ENCODE measurements at regions not wholly inside any gene's neighbourhood (a gene's known extent, or its start where the extent isn't known, plus 50 kb on each side); places are given as distances from the start of the nearest gene placed in this dataset.

DNA sequence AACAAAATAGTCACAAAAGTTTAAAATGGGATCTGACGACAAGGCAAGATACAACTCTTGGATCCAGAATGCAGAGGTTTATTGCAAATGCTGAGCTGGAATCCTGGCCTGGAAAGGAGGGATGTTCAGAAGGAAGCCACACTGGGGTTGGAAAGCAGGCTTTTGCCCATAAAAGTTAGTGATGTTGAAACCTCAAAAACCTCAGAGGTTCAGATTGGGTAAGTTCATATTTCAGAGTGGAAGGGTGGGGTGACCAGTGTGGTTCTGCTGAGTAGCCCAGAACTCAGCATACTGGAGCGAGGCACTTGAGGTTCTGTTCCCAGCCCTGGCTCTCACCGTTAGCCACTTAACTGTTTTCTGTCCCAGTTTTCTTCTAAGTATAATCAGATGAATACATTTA, 114.0 kb upstream of the OSTN start:
- Histone ChIP-seq H3K9me3 (ENCODE audit: control insufficient read depth, insufficient read depth, low read length) (no peaks in the 10 kb centered on the region), H3K4me3 (ENCODE audit: insufficient read depth, low read depth, low read length) (no peak overlapping the region), H3K23ac (ENCODE audit: low read depth, low read length) (no peak overlapping the region), H4K20me1 (ENCODE audit: insufficient read depth, low read length) (no peaks in the 10 kb centered on the region), H3K9me1 (ENCODE audit: insufficient read depth, low read length) (no peaks in the 10 kb centered on the region), H2AFZ (replicated peaks; ENCODE audit: low read length, poor library complexity) (peak overlapping the region; percentile 79), H3K4me1 (ENCODE audit: control insufficient read depth, insufficient read depth, low read length) (no peaks in the 10 kb centered on the region; the same call in 1 of the 2 replicates), H3K79me1 (ENCODE audit: low read depth in 1 of 2, low read length in 2 of 2) (no peaks in the 10 kb centered on the region), H2BK15ac (ENCODE audit: low read depth, low read length) (peak overlapping the region; percentile 4; the same call in 1 of the 3 replicates), H2AK5ac (ENCODE audit: low read depth, low read length) (0 out of 2 replicates have a peak overlapping the region, but pooled peaks have one; percentile 3), H3K18ac (ENCODE audit: low read depth, low read length) (no peak overlapping the region), H3K9ac (ENCODE audit: low read depth, low read length) (no peak overlapping the region), H4K5ac (ENCODE audit: low read depth, low read length) (no peak overlapping the region), H3K27me3 (ENCODE audit: control insufficient read depth, insufficient read depth, low read length) (no peaks in the 10 kb centered on the region), H2AK9ac (replicated peaks; ENCODE audit: low read depth, low read length, poor library complexity) (no peak overlapping the region), H2BK5ac (ENCODE audit: low read depth, low read length, poor library complexity, severe bottlenecking) (no peak overlapping the region), H3K27ac (ENCODE audit: insufficient read depth, low read length) (no peak overlapping the region), H3K4ac (ENCODE audit: low read depth, low read length) (no peak overlapping the region), H3K14ac (replicated peaks; ENCODE audit: low read depth, low read length) (no peak overlapping the region; the same call in 1 of the 2 replicates), H3K56ac (ENCODE audit: extremely low read depth, insufficient read depth, low read length) (no peak overlapping the region), H4K91ac (ENCODE audit: insufficient read depth, low read depth, low read length) (no peak overlapping the region), H3K36me3 (ENCODE audit: control insufficient read depth, insufficient read depth, low read length) (no peaks in the 10 kb centered on the region), H3K4me2 (ENCODE audit: low read depth, low read length) (no peak overlapping the region), H2BK20ac (ENCODE audit: low read depth, low read length) (no peak overlapping the region), H4K8ac (ENCODE audit: low read depth in 2 of 2, low read length in 2 of 2) (peak overlapping the region in 1 of 2 experiments; percentile 19; a peak in 1 of 4 replicates), H2BK120ac (ENCODE audit: low read depth, low read length) (peak overlapping the region; percentile 47; the same call in 1 of the 2 replicates)
- ATAC-seq (ENCODE audit: low read depth) = 0 out of 2 replicates have a peak, but pooled peaks have one; percentile 21
- in situ Hi-C loops (cut with MboI; ENCODE audit: low sequenced_read_pairs) (no loop called here), dilution Hi-C loops (cut with HindIII; ENCODE audit: low sequenced_read_pairs, unreplicated experiment) (no loop called here), intact Hi-C loops (cut with micrococcal nuclease) (no loop called here)
- TF ChIP-seq RFX5 (IDR thresholded peaks at IDR 0.05; ENCODE audit: low read depth, low read length) = no peak
- no peak for TF ChIP-seq MAZ (IDR thresholded peaks at IDR 0.05; ENCODE audit: borderline replicate concordance, low read depth, low read length)
- TF ChIP-seq, protein P1, sequence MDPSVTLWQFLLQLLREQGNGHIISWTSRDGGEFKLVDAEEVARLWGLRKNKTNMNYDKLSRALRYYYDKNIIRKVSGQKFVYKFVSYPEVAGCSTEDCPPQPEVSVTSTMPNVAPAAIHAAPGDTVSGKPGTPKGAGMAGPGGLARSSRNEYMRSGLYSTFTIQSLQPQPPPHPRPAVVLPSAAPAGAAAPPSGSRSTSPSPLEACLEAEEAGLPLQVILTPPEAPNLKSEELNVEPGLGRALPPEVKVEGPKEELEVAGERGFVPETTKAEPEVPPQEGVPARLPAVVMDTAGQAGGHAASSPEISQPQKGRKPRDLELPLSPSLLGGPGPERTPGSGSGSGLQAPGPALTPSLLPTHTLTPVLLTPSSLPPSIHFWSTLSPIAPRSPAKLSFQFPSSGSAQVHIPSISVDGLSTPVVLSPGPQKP (IDR thresholded peaks at IDR 0.05; ENCODE audit: borderline replicate concordance, low read depth, low read length) = no peak
- no peak for TF ChIP-seq MAFK (IDR thresholded peaks at IDR 0.05; ENCODE audit: low read depth, low read length)
- no peak for TF ChIP-seq BHLHE40 (IDR thresholded peaks at IDR 0.05; ENCODE audit: low read depth, low read length)
- no peak for TF ChIP-seq SMC3 (IDR thresholded peaks at IDR 0.05; ENCODE audit: low read depth, low read length)
- no peak for TF ChIP-seq RAD21 (IDR thresholded peaks at IDR 0.05; ENCODE audit: low read length)
- TF ChIP-seq MXI1 (IDR thresholded peaks at IDR 0.05; ENCODE audit: borderline replicate concordance, low read depth, low read length) = no peak
- no peak for TF ChIP-seq RCOR1 (IDR thresholded peaks at IDR 0.05; ENCODE audit: insufficient replicate concordance, low read length)
- no peak for TF ChIP-seq CEBPB (IDR thresholded peaks at IDR 0.05; ENCODE audit: low read depth, low read length)
- TF ChIP-seq NFE2L2 (IDR thresholded peaks at IDR 0.05; ENCODE audit: low read depth, low read length) = no peak
- no peak for TF ChIP-seq FOS (IDR thresholded peaks at IDR 0.05; ENCODE audit: low read depth, low read length)
- TF ChIP-seq CHD1 (IDR thresholded peaks at IDR 0.05; ENCODE audit: low read depth, low read length) = no peak
- no peak for TF ChIP-seq POLR2A (IDR thresholded peaks at IDR 0.05; ENCODE audit: low read depth, low read length)
- TF ChIP-seq, protein P2, sequence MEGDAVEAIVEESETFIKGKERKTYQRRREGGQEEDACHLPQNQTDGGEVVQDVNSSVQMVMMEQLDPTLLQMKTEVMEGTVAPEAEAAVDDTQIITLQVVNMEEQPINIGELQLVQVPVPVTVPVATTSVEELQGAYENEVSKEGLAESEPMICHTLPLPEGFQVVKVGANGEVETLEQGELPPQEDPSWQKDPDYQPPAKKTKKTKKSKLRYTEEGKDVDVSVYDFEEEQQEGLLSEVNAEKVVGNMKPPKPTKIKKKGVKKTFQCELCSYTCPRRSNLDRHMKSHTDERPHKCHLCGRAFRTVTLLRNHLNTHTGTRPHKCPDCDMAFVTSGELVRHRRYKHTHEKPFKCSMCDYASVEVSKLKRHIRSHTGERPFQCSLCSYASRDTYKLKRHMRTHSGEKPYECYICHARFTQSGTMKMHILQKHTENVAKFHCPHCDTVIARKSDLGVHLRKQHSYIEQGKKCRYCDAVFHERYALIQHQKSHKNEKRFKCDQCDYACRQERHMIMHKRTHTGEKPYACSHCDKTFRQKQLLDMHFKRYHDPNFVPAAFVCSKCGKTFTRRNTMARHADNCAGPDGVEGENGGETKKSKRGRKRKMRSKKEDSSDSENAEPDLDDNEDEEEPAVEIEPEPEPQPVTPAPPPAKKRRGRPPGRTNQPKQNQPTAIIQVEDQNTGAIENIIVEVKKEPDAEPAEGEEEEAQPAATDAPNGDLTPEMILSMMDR (conservative IDR thresholded peaks at IDR 0.05; ENCODE audit: low read depth, low read length) = no peak
- TF ChIP-seq, protein P3, sequence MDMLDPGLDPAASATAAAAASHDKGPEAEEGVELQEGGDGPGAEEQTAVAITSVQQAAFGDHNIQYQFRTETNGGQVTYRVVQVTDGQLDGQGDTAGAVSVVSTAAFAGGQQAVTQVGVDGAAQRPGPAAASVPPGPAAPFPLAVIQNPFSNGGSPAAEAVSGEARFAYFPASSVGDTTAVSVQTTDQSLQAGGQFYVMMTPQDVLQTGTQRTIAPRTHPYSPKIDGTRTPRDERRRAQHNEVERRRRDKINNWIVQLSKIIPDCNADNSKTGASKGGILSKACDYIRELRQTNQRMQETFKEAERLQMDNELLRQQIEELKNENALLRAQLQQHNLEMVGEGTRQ (IDR thresholded peaks at IDR 0.05; ENCODE audit: low read depth, low read length) = no peak
- DNase-seq = peak; percentile 9
- WGBS, 2 experiments (ENCODE audit: extremely low coverage in 2 of 2, insufficient read length in 1 of 2) = no CpG with 5 or more reads among the region's 3 CpGs
- CTCF ChIA-PET = no interaction called here
- BruUV-seq (replicated peaks) = no TSS peak
- POLR2A ChIA-PET (ENCODE audit: unreplicated experiment) = no interaction called here

Measured in IMR-90 (cell line).